NOMO-1 treated with DMSO at 0.1 percent for 48 hours (cell line): ENCODE measurements at regions not wholly inside any gene's neighbourhood (a gene's known extent, or its start where the extent isn't known, plus 50 kb on each side); places are given as distances from the start of the nearest gene placed in this dataset.

ENCODE experiments used
- DNase-seq: peaks from one replicate; lab custom pipeline; 2025; ENCODE audit not compliant: unreplicated experiment; lab: John Stamatoyannopoulos, UW

- DNase-seq, result no peak
Observed at GRCh38 chr11:92382311-92382710, 157.7 kb downstream of the FAT3 start.

GRCh38 chr11:92383430-92383829 lies 158.8 kb downstream of the FAT3 start:
- no peak for DNase-seq

DNA sequence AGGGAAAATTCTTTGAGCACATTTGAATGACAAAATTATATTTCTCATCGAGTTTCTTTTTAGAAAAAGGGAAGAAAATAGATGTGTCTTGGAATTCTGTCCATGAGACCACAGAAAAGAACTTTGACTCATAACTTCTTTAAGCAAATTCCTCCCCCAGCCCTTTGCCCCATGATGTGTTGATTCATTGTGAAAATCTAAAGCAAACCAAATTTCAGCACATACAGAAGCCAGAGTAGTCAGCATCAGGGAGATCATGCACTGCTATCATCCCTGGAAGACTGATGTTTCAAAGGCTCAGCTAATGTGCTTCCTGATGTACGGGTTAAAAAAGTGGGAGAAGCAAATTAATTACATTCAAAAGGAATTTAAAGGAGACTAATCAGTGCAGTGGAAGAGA lies 159.7 kb downstream of the FAT3 start:
- no peak for DNase-seq

DNA sequence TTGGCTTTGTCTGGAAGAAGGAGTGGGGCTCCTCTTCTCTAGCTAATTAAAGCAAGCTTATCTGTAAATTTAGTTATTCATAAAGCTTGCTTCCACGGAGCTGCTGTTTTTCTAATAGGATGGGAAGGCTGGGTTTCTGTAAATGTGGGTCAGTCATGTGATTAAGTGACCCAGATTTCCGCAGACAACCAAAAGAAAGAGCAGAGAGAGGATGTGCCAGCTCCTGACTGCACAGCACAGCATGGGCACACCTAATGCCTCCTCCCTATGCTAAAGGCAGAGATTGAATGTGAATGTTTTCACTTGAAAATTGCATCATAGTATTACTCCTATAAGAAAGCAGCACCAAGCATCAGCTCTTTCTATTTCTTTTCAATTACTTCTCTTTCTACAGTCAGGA lies 160.2 kb downstream of the FAT3 start:
- no peak for DNase-seq

DNA sequence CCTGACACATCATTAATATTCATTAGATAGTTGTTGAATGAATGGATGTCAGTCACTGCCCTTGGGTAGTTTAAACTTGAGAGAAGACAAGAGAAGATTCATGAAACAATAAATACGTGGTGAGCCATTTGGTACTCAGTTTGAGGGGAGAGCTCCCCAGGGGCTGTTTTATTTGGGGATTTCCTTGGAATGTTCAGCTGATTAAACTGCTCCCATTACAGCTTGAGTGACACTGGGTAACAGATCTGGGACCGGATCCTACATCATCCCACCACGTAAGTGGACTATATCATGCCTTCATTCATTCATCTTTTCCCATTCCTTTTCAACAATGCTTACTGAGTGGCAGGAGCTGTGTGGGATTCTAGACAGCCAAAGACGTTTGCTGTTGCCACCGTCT lies 162.0 kb downstream of the FAT3 start:
- no peak for DNase-seq

DNA sequence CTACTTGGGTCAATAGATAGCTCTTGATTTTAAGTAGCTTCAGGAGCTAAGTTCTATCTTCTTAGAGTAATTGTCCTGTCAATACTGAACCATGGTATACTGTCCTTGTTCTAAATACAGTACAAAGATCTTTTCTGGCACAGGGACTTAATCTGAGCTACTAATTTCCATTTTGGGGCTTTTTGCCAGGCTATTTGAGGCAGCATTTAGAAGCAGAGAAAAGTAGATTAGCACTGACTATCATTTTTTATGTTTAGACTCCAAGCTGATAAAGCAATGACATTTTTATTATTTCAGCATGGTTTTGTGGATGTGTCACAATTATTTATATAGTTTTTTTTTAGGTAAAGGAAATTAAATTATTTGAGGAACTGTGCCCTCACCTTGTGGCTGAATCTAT lies 163.2 kb downstream of the FAT3 start:
- DNase-seq, result no peak

- no peak for DNase-seq
Observed at GRCh38 chr11:92388380-92388779, 163.8 kb downstream of the FAT3 start.

DNA sequence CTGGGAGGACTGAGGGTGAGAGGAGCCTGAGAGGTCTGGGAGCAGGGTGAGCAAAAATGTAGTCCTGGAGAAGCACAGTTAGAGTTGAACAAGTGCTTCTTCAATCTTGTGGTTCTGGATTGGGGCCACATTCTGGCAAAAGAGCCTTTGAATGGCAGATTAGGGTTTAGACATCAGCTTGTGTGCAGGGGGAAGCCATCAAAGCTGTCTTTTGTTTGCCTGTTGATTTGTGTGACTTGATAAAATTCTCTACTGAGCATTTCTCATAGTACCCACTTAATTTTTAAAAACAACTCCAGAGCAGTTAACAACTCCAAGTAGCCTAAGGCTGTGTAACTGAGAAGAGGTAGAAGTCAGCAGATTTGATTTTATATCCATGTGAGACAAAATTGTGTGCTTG lies 166.2 kb downstream of the FAT3 start:
- DNase-seq, result no peak

- no peak for DNase-seq
Observed at GRCh38 chr11:92391364-92391763, 166.7 kb downstream of the FAT3 start.

GRCh38 chr11:92391808-92392207 lies 167.2 kb downstream of the FAT3 start:
- no peak for DNase-seq

DNA sequence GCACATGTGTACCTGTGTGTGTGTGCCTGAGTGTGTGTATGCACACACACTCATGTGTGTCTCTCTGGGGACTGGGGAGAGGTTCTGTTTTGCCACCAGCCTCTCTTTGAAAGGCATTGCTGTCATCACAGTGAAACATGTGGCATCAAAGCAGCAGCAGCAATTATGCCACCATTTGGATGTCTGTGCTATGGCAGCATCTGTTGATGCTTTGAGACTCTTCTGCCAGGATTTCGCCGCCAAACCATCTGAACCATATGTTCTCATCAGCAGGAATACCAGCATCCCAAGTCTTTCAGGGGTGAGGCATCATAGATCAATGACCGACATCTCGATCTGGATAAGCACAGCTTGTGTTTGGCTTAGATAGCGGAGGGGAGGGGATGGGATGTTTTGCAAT lies 168.6 kb downstream of the FAT3 start:
- no peak for DNase-seq

DNA sequence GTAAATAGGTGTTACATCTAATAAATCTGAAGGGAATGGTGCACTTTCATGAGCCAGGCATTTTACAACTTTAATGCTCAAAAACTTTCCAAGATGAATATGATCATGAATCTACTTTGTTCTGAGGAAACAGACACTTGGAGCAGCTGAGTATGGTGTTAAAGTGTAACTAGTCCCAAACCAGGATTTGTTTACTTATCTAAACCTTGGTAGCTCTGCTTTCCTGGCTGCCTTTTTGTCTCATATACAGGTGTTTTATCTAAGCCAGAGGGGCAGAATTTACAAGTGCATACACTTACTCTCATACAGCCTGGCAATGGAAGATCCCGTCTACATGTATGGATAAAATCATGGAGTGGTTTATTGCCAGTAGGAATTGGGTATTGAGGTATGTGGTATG lies 171.5 kb downstream of the FAT3 start:
- no peak for DNase-seq

GRCh38 chr11:92397221-92397755 lies 172.7 kb downstream of the FAT3 start:
- DNase-seq, result no peak

- DNase-seq, result no peak
Observed at GRCh38 chr11:92399705-92400104, 175.1 kb downstream of the FAT3 start.

DNA sequence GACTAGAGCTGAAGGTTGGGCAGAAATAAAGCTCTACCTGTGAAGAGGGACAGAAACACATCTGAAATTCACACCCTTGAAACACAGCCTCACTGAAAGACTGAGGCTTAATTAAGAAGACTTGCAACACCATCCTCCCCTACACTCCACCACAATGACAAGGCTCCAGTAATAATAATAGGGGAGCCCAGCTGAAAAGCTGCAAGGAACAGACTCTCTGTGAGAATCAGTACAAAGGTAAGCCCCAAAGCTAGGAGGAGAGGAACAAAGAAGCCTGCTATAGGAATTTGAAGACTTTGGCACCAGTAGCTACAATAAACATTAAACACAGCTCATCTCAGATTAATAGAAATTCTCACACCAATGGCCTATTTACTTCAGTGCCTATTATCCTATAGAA lies 176.9 kb downstream of the FAT3 start:
- DNase-seq, result no peak

DNA sequence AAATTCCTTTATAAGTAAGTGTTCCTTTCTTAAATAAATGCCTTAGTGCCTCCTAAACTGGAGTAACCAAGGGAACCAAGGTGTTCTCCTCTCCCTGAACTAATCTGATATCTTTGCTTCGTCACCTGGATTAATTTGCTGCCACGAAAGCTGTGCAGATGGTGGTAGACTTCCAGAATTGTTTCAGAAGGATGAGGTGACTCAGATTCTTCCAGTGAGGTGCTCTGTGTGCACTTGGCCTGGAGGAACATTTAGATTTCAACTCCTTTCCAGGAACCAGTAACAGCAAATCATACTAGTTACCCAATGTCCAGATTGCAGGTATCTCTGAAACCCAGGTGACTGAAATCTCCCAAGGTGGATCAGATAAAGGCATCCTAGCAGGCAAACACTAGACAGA lies 181.9 kb downstream of the FAT3 start:
- no peak for DNase-seq

GRCh38 chr11:92409355-92409754 lies 184.7 kb downstream of the FAT3 start:
- no peak for DNase-seq

DNA sequence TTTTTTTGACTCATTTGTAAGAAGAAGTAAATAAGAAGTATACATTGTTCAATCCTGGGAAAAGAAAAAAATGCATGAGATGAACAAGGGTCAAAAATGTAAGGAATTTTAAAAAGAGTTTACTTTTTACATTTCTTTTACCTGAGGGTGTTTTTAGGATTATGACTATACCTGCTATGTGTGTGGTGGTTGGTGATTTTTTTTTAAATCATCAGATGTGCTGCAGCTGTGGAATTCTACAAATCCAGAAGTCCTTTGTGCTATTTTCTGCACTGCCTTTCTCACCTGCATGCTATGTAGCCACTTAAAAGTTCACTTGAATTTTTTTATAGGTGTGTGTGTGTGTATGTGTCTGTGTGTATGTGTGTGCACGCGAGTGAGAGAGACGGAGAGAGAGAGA lies 185.3 kb downstream of the FAT3 start:
- no peak for DNase-seq

DNA sequence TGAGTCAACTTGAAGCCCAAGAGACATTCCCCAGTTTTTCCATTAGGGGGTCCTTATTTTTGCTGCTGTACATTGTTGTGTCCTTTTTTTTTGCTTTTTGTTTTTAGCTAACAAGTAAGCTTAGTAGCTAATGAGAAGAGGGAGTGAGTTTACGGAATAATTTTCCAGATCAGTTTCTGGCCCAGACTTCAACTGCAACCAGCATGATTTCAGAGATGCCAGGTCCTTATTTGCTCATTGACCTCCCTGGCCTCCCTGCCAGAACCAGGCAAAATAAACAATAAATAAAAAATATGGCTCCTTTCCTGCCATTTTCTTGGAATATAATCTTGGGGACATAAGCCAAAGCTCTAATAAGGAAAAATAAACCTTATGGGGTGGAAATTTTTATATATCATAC lies 185.9 kb downstream of the FAT3 start:
- DNase-seq, result no peak

DNA sequence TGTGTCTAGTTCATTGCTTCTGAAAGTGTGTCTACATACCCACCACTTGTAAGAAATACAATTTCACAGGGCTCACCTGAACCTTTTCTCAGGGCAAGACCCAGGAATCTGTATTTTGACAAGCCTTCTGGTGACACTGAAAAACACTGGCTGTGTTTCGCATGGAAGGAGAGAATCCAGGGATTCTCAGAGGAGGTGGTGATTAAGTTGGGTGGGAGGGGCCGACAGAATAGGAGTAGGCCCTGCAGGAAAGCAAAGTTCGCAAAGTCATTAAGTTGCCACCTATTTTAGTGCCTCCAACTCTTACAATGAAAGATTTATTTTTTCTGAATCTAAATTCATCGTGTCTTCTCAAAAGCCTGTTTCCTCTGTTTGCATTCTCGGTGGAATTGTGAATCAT lies 186.8 kb downstream of the FAT3 start:
- DNase-seq, result no peak

- no peak for DNase-seq
Observed at GRCh38 chr11:92413757-92414513, 189.3 kb downstream of the FAT3 start.

DNA sequence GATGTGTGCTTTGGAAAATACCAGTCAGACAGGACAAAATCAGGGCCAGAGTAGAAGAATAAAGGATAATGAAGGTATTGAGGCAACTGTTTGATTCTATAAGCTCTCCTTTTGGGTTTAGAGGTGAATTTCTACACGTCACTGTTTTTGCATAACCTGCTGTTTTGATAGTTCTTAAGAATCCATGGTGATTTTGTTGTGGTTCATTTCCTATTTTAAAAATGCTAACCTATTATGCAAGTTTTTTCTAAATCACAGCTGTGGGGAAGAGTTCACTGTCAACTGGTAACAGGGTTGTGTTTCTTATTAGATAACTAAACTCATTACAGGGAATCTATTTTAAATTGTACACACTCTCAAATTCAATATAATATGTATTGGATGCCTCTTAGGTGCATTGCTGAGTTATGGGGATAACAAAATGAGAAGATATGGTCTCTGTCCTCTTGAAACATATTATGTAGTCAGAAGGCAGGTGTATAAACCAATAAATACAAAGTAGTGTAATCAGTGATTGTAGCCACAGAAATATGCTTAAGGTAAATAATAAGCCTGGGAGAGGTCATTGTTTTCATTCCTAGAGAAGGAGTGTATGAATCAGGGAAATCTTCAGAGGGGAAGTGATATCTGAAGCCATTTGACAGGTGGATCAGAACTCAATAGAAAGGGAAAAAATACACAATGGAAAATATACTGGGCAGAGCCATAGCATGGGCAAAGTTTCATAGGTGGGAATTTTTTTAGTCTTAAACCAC lies 192.5 kb downstream of the FAT3 start:
- DNase-seq, result no peak
